ENCODE measurements at regions not wholly inside any gene's neighbourhood (a gene's known extent, or its start where the extent isn't known, plus 50 kb on each side); places are given as distances from the start of the nearest gene placed in this dataset.

DNA sequence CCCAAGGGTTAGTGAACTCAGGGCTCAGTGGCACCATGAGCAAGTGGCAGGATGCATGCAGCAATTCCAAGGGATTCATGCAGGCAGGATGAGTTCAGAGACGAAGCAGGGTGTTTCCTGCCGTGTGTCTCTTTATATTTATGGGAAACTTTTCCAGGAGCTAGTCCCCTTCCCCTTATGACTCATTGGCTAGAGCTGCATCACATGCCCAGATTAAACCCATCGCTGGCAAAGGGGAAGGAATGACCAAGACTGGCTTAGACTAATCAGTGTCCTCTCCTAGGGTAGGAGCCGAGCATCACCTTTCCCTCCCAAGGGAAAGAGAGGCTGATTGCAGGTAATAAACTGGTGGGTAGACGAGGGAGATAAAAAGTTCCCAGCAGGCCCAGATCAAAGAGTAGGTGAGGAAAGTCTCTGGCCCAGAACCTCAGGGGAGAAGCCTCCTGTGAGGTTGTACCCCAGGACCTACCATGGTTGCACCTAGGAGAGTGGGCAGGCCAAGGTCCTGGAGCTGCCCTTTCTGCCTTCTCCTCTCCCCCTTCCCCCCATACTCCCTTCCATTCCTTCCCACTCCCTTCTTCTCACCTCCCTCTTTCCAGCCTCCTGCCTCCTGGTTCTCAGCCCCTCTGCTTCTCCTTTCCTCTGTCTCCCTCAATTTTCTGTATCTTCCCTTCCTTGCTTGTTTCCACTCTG lies 67.8 kb upstream of the ITGA11 start:
- FAIRE-seq = no peak
- DNase-seq (ENCODE audit: extremely low spot score, insufficient read length, low read depth) = no peak

DNA sequence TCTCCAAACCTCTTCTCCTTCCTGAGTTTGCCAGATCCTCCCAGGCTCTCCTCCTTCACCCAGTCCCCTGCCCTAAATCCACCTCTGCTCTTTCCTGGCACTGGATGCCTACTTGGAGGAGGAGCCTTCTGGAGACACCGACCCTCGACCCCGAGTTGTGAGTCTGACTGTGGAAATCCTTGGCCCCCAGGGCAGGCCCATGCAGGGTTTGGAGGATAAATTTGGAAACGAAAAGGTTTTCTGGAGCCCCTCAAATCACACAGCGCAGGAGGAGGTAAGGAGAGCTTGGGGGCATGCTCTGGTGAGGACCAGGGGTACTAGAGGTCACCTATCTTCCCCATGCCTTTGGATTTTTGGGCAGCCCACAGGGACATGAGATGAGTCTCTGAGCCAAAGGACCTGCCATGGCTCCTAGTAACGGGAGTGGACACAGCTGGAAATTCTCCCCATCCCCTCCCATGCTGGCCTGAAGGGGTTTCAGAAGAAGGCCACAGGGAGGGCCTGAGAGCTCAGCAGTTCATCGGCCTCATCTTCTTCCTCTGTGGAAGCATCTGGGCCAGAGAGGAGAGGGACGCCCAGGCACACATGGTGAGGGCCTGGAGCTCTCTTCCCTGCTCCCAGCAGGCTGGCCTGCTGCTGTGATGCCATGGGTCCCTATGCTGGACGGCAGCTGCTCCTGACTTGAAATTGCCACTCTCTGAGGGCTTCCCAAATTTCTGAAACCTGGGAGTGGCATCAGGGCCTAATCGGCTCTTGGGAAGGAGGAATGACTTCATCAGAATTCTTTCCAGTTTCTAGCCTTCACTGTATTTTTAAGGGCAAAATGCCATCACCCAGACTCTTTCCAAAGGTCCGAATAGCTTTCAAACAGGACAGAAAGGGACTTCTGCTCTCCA lies 68.6 kb upstream of the ITGA11 start:
- DNase-seq (ENCODE audit: extremely low spot score, insufficient read length, low read depth) = no peak

DNA sequence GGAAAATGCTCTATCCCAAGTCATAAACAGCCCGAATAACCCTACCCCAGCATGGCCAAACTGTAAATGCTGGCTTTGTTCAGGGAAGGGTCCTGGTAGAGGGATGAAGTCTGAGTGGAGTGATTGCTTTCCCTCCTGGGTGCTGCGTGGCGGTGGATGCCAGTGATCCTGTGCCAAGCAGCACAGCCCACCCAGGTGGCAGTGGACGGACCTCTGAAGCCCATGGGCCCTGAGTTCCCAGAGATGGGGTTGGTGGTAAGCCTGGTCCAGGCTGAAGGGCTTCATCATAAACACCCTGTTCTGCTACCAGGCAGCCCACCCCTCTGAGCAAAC lies 69.3 kb upstream of the ITGA11 start:
- FAIRE-seq = no peak
- no peak for DNase-seq (ENCODE audit: extremely low spot score, insufficient read length, low read depth)

More for the DNA sequence above, 68.6 kb upstream of the ITGA11 start:
- no peak for FAIRE-seq

DNA sequence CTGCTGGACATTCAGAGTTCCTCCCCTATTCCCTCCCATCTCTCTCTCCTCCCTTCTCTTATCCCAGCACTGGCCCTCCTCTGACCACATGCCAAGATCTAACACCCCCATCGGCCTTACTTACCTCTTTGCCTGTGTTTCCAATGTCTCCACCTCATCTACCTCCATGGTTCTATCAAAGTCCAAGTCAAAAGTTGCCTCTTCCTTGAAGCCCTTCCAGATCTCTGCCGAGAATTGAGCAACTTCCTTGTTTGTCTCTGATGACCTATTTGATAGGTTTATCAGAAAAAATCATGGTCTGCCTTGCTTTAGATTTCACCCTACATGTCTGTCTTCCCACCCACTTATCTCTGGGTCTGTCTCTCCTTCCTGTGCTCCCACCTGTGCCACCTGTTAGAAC lies 69.7 kb upstream of the ITGA11 start:
- FAIRE-seq (no peak), DNase-seq (ENCODE audit: extremely low spot score, insufficient read length, low read depth) (no peak)

DNA sequence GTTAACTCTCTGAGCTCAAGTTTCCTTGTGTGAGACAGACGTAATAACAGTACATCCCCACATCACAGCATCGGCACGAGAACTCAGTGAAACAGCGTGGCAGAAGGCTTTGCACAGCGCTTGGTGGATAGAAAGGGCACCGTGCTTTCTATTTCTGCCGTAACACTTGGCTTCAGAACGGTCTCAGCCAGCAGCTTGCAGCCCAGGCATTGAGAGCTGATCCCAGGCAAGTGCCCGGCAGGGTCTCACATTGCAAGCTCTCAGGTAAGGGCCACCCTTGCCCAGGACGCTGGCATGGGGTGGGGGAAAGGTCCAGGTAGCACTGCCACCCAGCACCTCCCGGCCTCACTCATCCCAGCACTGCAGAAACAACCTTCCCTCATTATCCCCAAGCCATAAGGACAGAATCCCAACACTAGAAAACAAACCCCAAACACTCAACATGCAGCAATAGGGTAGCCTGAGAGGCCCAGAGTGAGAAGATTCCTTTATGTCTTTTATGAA lies 70.5 kb upstream of the ITGA11 start:
- no peak for DNase-seq (ENCODE audit: extremely low spot score, insufficient read length, low read depth)
- no peak for FAIRE-seq

DNA sequence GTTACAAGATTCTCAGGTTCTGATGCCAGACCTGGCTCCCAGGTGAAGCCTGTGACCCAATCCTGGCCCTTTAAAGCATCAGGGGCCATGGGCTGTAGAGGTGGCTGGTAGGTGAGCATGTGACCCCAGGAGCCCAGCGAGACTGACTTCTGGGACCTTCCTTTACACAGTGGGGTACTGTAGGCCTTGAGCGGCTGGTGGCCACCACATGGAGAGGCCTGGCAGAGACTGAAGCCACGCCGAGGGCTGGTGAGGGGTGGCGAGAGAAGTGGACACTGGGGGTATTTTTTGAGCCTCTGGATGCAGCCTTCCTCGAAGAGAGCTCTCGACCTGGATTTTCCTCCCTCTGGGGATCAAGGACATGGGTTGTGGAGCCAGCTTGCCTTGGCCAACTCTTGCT lies 71.2 kb upstream of the ITGA11 start:
- DNase-seq (ENCODE audit: extremely low spot score, insufficient read length, low read depth) (no peak), FAIRE-seq (no peak)

DNA sequence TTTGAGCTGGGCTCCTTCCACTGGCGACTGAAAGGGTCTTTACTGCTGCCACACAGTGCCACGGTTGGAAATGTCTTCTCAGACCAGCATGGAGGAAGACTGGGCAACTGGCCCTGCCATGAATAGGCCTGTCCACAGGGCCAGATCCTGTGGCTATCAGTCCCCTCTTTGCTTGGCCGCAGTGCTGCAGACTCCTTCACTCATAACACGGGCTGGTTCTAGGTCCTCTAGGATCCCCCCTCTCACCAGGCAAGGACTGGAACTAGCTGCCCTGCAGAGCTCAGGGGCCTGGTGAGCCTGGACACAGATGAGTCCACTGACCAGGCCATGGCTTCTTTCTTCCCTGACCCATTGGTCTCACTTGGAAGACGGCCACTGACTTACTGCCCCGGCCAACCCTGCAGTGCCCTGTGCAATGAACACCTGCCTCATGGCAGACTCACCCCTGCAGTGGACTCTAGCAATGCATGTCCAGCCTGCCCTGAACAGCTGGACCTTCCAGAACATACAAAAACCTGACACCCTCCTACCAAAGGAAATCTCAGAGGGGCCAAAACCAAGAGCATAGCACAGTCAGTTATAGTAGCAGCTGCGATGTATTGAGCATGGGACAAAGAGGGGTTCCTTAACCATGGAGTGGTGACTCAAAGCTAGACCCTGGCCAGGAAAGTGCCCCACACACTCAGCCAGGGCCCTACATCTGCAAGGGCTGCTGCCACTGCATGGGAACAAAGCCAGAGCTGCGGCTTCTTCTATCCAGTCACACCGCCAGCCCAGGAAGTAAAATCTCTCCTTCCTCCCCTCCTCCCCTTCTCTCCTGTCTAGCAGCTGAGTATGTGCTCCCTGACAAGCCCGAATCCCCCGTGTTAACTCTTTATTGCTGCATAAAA lies 72.1 kb upstream of the ITGA11 start:
- FAIRE-seq = no peak
- no peak for DNase-seq (ENCODE audit: extremely low spot score, insufficient read length, low read depth)

DNA sequence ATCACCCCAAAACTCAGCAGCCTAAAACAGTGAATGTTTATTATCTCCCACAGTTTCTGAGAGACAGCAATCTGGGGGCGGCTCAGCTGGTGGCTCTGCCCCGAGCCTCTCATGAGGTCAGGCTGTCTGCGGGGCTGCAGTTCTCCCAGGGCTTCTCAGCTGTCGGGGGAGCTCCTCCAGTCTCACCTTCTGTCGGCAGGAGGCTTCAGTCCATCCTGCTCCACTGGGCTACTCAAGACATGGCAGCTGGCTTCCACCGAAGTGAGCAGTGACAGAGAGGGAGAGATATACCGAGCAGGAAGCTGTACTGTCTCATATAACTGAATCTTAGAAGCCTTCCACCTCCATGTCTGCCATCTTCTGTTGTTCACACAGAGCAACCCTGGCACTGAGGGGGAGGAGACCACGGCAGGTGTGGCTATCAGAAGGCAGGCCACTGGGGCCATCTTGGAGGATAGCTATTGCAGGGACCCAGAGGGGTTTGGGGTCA lies 72.8 kb upstream of the ITGA11 start:
- DNase-seq (ENCODE audit: extremely low spot score, insufficient read length, low read depth) = no peak
- no peak for FAIRE-seq

DNA sequence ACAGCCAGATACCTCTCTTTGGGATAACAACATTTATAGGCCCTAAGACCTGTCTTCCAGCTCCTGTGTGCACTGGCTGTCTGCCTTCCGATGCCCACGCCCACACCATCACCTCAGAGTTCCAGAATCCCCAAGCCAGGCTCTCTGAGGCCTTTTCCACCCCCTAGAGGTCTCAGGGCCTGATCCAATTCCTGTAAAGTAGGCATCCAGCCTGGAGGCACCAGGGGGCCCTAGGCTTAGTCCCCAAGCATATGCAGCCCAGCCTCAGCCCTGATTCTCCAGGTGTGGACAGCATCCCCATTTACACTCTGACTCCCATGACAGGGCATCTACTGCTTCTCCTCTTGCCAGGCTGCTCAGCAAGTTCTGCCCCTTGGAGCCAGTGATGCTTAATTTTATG lies 72.7 kb upstream of the CORO2B start:
- FAIRE-seq = no peak
- no peak for DNase-seq (ENCODE audit: extremely low spot score, insufficient read length, low read depth)

DNA sequence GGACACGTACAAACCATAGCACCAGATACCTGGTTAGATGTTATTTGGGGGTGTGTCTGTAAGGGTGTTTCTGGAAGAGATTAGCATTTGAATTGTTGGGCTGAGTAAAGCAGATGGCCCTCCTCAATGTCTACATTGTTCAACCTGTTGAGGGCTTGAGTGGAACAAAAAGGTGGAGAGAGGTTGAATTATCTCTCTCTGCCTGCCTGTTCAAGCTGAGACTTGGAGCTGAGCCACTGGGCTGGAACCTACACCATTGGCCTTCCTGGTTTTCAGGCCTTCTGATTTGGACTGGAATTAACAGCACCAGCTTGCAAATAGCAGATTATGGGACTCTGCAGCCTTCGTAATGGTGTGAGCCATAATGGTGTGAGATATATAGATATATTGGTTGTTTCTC lies 71.3 kb upstream of the CORO2B start:
- no peak for DNase-seq (ENCODE audit: extremely low spot score, insufficient read length, low read depth)
- no peak for FAIRE-seq

DNA sequence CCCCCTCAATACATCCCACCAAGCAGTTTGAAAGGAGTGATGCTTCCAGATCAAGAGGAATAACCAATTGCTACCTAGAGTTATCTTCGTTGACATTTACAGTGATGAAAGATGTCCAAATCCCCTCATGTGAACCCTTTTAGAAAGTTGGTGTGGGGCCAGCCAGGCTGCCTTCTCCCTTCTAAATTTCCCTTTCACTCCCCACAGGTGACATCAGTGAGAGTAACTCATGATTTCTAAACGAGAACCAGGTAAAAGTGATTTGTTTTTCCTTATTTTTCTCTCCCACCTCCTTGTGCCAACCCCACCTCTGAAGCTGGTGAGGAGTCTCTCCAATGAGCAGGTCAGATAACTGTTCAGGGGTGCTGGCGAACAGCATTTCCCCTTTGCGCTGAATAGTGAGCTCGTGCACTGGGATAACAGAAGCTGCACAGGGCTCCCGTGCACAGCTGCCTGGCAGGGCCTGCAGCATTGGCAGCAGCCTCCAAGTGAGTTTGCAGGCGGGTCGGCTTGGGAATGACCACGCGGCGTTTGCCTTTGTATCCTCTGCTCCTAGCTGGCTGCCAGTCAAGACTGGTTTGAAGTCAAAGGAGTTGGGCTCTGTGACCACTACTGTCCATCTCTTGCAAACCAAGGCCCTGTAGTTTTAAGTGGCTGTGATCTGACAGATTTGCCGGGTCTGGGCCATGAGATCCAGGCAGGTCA lies 70.2 kb upstream of the CORO2B start:
- FAIRE-seq = no peak
- DNase-seq (ENCODE audit: extremely low spot score, insufficient read length, low read depth) = no peak

DNA sequence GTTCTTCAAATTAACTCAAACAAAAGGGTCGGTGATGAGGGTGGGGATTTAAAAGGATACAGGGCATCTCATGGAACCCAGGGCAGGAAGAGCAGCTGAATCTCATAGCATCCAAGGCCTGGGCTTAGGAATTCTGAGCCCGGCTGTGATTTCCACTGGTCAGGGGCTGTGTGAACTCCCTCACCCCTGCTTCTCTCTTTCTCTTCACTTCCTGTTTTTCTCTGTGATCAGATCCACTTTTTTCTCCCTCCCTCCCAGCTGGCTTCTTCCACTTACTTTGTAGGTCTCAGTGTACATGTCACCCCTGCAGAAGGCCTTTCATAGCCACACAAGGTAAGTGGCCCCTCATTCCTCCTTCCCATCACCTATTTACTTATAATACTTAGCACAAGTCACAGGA lies 68.2 kb upstream of the CORO2B start:
- DNase-seq (ENCODE audit: extremely low spot score, insufficient read length, low read depth) (no peak), FAIRE-seq (no peak)

DNA sequence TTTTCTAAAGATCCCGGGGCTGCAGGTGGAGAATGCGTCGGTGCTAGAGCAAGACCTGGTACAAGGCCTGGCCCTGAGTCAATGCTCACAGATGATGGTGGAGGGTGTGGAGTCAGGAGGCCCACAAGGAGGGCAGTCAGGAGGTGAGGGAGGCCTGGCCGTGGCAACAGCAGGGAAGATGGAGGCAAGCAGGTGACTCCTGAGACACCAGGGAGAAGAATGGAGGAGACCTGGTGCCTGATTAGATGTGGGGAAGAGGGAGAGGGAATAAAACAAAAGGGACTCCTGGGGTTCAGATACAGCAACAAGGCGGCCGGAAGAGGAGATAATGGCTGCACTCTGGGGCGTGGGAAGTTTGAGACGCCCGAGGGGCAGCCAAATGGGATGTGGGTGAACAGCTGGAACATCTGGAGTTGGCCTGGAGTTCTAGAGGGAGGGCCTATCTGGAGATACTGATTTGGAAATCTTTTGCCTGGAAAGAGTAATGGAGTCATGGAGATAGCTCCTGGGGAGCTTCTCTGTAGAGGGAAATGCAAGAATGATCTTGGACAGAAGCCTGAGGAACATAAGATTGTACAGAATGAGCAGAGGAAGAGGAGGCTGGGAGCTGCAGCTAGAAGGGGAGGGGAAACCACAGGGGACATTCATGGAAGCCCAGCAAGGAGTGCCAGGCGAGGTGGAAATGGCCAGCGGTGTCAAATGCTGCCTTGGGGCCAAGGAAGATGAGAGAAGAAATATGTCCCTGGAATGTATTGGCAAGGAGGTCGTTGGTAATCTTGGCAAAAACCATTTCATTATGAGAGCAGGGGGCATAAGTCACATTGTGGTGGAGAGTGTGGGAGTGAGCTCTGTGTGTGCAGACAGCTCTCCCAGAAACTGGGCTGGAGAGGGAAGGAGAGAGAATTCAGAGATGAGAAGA lies 67.5 kb upstream of the CORO2B start:
- no peak for FAIRE-seq

DNA sequence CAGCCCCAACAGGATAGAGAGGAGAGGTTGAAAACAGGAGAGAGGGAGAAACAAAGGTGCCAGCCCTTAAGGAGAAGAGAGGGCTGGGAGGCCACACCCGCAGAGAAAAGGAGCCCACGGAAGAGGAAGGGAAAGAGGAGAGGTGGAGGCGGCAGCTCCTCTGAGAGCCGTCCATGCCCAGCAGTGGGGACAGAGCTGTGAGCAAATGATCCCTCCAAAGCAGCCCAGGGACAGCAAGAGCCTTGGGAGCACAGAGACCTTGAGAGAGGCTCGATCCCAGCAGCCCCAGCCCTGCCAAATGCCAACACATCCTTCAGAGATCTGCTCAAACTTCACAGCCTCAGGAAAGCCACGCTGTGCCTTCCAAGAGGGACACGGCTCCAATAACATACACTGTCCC lies 66.7 kb upstream of the CORO2B start:
- DNase-seq (ENCODE audit: extremely low spot score, insufficient read length, low read depth) (no peak), FAIRE-seq (no peak)

More for the DNA sequence above, 67.5 kb upstream of the CORO2B start:
- DNase-seq (ENCODE audit: extremely low spot score, insufficient read length, low read depth) = no peak

DNA sequence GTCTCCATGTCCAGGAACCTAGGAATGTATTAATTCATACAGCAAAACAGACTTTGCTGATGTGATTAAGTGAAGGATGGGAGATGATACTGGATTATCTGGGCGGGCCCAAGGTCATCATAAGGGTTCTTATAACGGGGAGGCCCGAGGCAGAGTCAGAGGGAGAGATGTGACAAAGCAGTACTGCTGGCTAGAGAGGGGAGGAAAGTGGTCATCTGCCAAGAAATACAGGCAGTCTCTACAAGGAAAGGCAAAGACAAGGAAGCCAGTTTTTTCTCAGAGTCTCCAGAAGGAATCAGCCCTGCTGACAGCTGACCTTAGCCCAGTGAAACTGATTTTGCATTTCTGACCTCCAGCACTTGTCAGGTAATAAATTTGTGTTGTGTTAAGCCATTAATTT lies 66.2 kb upstream of the CORO2B start:
- no peak for DNase-seq (ENCODE audit: extremely low spot score, insufficient read length, low read depth)
- no peak for FAIRE-seq

DNA sequence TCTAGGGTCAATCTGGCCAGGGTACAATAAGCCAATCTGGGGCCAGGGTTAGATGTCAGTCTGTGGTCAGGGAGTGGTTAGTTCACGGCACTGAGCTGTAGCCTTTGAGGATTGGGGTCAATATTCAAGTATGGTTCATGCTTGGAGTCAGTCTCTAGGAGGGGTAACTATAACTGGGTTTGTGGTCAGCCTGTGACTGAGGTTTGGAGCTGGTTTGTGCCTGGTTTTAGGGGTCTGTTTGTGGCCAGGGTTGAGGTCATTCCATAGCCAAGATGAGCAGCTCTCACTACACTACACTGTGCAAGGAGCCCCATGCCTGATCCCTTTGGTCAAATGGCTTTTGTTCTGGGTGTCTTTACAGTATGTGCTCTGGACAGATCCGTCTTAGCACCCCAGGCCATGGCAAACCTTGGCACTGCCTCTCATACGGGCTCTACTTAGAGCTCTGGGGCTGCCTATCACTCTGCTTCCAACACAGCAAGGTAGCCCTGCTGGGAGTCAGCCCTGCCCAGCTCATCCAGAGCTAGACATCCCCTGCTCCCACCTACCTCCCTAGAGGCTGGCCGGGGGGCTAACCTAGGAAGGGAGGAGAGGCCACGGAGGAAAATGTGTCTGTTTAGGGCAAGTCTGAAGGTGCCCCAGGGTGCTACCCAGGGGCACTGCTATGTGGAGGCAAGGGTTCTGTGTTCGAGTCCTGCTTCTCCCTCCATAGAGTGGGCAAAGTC lies 63.3 kb upstream of the CORO2B start:
- FAIRE-seq (no peak), DNase-seq (ENCODE audit: extremely low spot score, insufficient read length, low read depth) (no peak)

DNA sequence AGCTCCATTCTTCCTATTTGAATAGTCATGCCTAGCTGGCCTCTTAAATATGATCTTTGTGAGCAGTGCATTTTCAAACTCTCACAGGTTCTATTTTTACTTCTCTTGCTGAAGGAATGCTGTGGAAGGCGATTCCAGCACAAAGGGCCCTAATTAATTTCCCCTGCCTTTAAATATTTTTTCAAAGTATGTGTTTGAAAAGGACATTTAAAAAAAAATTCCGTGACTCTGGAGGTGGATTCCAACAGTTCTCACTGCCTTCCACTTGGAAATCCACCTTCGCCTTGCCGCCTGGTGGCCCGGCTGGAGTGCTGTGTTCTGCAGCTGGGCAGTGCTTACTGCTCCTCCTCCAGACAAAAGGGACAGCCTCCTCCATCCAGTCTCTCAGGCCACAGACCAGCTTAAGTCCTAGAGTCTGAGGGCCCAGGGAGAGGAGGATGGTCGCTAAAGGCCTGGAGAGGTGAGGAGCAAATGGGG lies 61.5 kb upstream of the CORO2B start:
- no peak for DNase-seq (ENCODE audit: extremely low spot score, insufficient read length, low read depth)

DNA sequence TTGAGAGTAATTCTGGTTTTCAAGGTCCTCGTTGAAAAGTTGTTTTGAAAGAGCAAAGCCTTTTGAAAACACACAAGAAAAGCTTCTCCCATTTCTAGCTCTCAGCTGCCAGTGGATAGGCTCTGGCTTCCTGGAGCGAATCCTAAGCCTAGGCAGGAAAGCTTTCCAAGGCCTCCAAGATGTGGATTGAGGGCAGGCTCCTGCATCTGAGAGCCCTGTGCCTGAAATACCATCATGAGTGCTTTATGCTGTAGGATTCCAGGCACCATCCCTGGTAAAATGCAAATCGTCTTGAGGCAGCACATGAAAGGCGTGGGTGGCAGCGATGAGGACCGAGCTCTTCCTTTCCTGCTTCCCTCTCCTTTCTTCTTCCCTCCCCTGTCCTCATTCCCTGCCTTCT lies 60.7 kb upstream of the CORO2B start:
- FAIRE-seq (no peak), DNase-seq (ENCODE audit: extremely low spot score, insufficient read length, low read depth) (no peak)

More for the DNA sequence above, 61.5 kb upstream of the CORO2B start:
- no peak for FAIRE-seq
